AML-193 (cell line): ENCODE measurements at regions not wholly inside any gene's neighbourhood (a gene's known extent, or its start where the extent isn't known, plus 50 kb on each side); places are given as distances from the start of the nearest gene placed in this dataset.

Experiments used
- DNase-seq, 2 experiments: peaks; one replicate each; lab custom pipeline; 2025; lab: John Stamatoyannopoulos, UW

GRCh38 chr11:21825127-21825526, 367.8 kb upstream of the ANO5 start:
- DNase-seq = no peak

- DNase-seq = no peak
Measured at GRCh38 chr11:21838427-21838826, 354.5 kb upstream of the ANO5 start.

DNA sequence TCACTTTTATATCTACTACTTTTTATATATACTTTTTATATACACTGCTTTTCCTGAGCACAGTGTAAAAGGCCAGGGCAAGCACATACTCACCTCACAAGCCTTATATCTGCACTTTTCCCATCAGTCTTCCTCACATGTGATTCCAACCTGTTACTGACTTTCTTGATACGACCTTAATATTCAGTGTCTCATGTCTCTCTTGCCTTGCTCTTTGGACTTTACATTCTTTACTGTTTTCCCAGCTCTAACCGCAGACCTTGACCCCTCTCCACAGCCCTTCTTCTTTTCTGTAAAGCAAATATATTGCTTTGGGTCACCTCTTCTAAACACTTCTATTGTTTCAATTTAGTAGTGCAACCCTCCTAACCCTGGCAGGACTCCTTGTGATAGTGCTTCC, 353.1 kb upstream of the ANO5 start:
- DNase-seq = no peak

- DNase-seq = no peak
Measured at GRCh38 chr11:21861314-21861713, 331.6 kb upstream of the ANO5 start.

- DNase-seq = no peak
Measured at GRCh38 chr11:21865541-21865940, 327.3 kb upstream of the ANO5 start.

GRCh38 chr11:21866781-21867180, 326.1 kb upstream of the ANO5 start:
- no peak for DNase-seq

DNA sequence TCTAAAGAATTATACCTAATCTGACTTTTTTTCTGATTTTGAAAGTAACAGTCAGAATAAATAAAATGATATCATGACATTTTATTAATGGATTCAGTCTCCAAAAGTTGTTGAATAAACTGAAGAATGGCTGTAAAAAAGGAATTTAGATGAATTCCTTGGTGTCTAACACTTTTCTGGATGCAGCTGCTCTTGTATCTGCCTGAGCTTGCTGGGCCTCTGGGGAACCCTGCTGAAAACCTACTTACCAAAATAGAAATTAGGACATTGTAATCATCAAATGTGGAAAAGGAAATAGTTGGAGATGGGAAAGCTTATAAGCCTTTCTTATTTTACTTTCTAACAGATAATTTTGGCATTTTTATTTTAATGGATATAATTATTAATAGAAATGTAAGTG, 315.7 kb upstream of the ANO5 start:
- no peak for DNase-seq

GRCh38 chr11:21883354-21883753, 309.5 kb upstream of the ANO5 start:
- DNase-seq = no peak

GRCh38 chr11:21888814-21889213, 304.1 kb upstream of the ANO5 start:
- DNase-seq = no peak

GRCh38 chr11:21892736-21893564, 299.9 kb upstream of the ANO5 start:
- no peak for DNase-seq

DNA sequence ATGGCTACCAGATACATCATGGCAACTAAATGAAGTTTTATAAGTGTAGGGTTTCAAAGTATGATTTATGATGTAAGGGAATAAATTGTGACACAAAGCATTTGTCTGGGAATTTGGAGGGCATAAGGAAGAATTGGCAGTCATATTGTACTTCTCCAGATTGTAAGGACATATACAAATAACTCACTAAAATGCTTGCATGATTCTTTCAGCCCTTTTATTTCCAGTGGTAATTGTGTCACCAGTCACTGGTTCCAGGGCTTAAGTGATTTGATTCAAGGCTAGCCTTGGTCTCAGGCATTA, 299.4 kb upstream of the ANO5 start:
- DNase-seq = no peak

DNA sequence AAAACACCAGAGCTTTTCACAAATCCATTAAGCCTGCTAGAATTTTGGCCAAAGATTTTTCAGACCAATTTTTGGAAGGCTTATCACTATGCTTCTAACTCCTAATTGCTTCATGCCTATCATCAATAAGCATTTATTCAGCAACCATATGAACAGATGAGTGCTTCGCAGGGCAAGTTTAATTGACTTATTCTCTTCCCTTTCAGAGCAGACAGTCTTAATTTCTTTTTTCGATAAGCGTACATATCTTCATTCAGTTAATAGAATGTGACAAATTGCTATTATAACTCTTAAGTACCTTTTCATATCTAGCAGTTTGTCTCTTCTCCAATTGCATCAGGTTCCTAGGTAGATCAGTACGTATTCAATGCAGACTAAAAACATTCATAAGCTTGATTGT, 298.4 kb upstream of the ANO5 start:
- DNase-seq = no peak

- DNase-seq = no peak
Measured at GRCh38 chr11:21895686-21896085, 297.2 kb upstream of the ANO5 start.

DNA sequence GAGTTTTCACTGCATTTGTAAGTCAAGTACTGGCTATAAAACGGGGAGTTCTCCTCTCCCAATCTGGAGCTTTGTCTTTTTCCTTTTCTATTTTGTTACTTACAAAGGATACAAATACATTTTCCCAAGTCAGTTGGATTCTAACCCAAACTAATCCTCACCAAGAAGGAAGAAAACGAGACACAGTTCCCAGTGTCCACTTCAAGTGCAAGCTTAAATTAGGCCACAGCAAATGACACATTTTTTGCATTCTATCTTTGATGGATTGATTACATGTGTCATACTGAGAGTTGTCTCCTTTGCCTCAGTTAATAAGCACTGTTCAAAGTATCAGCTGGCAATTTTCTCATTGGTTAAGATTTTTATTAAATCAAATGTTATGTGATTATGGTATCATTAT, 296.7 kb upstream of the ANO5 start:
- no peak for DNase-seq

- DNase-seq = no peak
Measured at GRCh38 chr11:21896746-21897602, 295.9 kb upstream of the ANO5 start.

DNA sequence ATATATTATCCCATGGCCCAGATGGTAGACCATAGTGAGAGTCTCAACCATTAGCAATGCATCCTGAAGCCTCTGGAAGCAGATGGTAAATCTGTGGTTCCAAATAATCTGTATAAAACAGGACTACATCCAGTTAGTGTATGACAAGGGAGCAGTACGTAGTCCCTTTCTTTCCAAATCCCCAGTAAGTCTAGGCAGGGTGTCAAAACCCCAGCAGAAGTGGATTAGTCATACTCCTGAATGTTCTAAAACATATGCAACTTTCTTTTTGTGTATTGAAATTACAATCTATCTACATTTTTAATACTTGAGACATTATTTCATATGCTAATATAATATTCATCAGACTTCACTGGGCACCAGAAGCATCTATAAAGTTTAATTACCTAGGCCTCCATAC, 295.1 kb upstream of the ANO5 start:
- no peak for DNase-seq

DNA sequence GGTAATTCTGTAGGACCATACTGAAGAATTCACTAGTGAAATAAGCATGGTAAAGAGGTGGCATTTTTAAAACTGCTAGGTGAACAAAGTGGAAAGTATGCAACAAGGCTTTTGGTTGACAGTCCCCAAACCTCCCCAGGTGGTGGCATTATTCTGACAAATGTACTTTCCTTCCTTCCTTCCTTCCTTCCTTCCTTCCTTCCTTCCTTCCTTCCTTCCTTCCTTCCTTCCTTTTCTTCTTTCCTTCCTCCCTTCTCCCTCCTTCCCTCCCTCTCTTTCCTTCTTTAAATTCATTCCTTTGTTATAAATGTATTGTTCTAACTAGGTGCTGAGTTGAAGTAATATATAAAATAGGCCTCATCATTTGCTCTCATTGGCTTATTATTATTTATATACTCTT, 284.7 kb upstream of the ANO5 start:
- DNase-seq = no peak

GRCh38 chr11:21909145-21909544, 283.7 kb upstream of the ANO5 start:
- no peak for DNase-seq

DNA sequence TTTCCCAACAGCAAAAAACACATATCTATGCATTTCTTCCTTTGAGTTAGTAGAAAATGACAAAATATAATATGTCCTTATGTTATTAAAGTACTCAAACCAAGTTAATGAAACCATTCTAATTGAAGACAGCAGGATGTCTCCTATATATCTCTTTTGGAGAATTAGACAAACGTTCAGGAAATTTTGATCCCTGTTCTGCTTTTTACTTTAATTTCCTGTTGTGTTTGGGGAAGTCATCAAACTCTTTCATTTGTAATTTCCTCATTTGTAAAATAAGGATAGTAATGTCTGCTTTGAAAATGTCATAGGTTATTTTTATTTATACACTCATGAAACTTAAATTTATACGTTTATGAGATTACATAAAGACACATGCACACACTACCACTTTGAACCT, 281.8 kb upstream of the ANO5 start:
- DNase-seq = no peak

DNA sequence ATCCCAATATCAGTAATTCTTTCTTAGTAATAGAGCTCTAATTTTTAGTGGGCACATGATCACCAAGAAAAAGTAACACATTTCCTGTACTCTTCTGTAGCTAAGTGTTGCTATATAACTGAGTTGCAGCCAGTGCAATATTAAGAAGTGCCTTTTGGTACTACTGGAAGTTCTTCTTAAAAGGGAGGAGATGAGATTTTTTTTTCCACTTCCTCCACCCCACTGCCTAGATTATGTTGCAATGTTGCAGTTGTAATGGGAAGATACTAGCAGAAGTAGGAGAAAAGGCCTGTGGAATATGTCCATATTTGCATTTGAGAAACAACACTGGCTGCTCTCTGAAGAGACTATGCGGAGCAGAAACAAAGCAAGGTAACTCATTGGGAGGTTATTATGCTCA, 280.6 kb upstream of the ANO5 start:
- DNase-seq = no peak

DNA sequence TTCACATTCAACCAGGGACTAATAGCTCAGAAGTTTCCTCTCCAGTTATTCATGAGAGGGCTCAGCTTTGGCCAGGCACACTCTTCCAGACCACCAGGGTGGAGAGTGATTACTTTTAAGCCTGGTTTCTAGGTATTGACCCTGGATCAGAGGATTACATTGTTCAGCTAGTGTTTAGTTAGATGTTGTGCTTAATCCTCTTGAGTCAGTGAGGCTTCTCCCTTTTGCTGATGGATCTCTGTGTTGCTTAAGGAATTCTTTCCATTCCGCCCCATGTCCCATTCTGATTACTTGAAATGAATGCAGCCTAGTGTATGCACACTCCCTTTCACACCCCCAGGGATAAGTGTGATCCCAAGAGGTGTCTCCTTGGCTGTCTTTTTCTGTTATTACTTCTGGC, 271.7 kb upstream of the ANO5 start:
- DNase-seq = no peak

DNA sequence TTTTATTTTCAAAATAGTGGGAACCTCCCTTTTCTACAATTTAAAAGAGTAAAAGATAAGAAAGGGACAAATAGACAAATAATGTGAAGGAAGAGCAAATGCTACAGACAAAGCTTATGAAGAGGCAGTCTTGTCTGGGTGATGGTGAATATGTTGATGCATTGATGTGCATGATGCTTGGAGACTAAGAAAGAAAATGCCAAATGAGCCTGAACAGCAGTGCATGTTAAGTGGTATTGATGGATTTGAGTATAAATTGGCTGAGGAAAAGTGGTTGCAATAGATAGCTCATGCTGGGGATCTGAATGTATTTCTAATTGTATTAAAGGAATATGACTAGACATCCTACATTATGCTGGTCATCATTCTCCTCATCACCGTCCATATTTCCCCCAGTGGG, 268.6 kb upstream of the ANO5 start:
- no peak for DNase-seq

- no peak for DNase-seq
Measured at GRCh38 chr11:21927628-21928027, 265.3 kb upstream of the ANO5 start.

DNA sequence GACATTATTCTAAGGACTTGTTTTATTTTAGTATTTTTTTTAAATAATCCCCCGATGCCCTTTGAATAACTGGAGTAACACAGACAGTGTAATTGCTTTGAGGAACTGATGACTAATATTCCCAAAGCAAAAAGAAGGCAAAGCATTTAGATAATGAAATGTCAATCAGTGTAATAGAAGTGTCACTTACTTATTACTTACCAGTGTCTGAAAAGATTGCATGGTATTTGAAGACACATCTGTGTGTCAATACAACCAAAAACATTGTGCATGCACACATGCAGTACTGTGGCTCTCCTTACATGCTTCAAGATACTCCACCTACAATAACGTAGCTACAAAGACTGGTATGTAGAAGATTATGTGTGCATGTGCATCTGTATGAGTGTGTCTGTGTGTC, 264.0 kb upstream of the ANO5 start:
- DNase-seq = no peak
